GM21390 (cell line): ENCODE measurements at regions not wholly inside any gene's neighbourhood (a gene's known extent, or its start where the extent isn't known, plus 50 kb on each side); places are given as distances from the start of the nearest gene placed in this dataset.
A peak's percentile ranks its signal among the peaks of the same experiment; 100 is the strongest.

ENCODE experiments used
- ATAC-seq: cut with Tn5 transposase; IDR thresholded peaks from one replicate; pipeline ENCODE4 v1.9.1; 2021; ENCODE audit not compliant: unreplicated experiment

DNA sequence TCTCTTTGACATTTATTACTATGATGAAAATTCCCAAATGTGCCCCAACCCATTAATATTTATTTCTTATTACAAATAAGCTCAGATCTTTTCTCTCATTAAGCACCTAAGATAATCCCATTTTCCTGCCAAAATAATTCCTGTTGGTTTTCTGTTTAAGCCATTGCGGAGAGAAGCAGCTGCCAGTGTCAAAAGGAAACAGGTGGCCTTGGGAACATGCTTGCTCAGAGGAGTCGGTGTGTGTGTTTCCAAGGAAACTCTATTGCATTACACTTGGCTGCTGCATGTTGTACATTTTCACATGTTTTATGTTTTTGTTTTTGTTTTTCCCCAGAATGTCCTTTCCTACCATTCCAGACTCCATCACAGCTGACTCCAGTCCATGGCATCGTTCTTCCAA is 56.4 kb downstream of the CD24 start:
- ATAC-seq = no peak

DNA sequence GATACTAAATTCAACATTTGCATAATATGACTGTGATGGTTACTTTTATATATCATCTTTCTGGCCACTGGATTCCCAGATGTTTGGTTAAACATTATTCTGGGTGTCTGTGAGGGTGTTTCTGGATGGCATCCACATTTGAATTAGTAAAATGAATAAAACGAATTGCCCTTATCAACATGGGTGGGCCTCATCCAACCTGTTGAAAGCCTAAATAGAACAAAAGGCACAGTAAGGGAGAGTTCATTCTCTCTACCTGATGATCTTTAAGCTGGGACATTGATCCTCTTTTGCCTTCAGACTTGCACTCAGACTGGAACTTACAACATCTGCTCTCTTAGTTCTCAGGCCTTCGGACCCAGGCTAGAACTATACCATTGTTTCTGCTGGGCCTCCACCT is 57.6 kb downstream of the CD24 start:
- no peak for ATAC-seq

DNA sequence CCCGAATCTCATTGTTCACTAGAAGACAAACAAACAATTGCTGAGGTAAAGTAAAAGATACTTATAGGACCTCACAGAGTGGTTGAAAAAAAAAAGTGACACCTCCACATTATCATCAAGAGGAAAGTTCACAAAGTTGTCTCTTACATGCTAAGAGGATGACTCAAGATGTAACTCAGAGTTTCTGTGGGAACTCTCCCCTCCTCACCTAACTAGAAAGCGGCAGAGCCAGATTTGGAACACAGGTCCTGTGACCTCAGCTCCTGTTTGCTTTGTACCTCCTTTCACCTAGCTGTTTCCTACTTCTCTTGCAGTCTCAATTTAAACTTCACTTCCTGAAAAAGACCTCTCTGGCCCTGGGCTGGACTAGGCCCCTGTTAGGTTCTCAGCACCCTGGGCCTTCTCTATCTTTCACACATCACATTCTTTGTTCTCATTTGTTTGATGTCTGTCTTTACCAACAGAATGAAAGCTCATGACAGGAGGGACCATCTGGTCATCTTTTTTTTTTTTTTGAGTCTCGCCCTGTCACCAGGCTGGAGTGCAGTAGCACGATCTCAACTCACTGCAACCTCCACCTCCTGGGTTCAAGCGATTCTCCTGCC is 60.8 kb downstream of the CD24 start:
- ATAC-seq = peak; percentile 76

DNA sequence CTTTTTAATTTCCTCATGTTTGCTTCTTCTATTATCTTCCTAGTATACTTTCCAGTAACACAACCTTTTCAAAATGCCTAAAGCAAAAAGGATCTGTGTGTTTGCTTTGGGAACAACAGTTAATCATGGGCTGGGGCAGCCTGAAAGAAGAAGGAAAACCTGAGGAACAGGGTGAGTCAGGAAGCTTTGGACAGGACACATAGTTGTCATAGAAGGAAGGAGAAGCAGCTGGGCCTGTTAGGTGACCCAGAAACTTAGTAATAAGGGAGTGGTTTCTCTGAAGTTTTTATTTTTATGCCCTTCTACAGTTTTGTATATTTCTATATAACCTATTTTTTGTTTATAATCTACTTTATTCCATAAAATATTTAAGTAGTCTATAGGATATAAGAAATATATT is 61.4 kb downstream of the CD24 start:
- no peak for ATAC-seq

DNA sequence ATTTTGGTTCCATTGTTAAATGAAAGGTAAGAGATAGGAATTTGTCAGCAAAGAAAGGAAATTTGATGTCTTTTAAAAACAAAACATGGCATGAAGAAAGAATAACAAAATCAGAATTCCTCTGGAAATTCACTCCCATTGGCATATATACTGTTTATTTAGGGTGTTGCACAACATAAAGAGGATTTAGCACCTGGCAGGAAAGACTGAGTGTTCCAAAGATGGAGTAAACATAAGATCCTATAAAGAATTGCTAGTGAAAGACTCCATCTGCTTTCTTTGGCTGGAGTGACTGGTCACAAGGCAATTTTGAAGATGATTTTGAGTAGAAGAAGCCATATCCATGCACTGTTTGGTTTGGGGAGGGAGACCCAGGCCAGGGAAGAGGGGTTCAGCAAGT is 62.4 kb downstream of the CD24 start:
- ATAC-seq = no peak

DNA sequence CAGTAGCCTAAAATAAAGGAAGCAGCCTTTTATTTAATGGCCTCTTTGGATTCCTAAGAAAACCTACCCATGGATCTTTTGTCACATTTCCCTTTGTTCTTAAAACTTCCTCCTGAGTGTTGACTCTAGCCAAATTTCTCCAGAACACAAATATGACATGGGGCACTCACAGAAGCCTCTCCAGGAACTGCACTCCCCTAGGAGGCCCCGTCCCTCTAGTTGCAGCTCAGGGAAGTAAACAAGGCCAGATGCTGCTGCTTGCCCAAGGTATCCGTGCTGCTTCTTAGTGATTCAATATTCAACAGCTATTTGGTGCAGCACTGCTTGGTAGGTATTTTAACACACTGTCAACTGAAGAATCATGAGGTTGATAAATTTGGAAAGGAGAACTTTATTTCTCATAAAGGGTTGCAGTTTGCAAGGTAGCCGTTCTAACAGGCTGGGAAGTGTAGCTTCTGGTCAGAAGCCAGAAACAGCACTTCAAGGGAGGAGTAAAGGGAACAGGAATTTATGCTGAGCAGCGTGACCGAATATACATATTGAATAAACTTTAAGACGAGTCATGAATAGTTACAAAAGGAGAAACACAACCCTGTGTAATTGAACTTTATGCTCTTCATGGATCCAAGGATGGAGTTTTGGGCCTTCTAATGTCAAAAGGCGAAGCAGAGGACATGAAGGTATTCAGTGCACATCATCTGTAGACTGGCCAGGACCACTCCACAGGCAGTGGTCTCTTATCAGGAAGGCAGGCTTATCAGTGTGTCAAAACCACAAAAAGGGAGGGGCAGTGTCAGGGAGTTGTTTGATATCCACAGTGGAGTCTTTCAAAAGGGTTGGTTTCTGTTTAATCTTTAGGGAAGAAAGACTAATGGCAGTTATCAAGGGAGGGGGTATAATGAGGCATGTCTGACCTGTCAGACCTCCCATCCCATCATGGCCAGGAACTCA is 63.3 kb downstream of the CD24 start:
- ATAC-seq = no peak

DNA sequence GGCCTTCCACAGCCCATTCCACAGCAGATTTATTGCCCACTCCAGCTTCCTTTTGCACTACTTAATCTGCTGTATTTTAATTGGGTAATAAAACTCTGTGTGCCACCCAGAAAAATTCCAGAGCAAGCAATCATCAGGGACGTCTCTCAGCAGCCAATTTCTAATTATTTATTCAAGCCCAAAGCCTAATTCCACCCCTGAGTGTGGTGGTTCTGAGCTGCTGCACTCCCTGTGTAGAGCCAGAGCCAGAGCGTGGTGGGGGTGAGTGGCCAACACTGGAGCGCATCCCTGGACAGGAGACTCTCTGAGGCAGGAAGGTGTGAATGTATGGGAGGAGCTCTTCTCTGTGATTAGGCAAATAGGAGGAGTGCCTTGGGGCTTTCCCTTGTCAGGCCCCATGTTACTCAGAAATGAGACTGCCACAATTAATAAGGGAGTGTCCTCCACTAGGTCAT is 66.1 kb downstream of the CD24 start:
- no peak for ATAC-seq

DNA sequence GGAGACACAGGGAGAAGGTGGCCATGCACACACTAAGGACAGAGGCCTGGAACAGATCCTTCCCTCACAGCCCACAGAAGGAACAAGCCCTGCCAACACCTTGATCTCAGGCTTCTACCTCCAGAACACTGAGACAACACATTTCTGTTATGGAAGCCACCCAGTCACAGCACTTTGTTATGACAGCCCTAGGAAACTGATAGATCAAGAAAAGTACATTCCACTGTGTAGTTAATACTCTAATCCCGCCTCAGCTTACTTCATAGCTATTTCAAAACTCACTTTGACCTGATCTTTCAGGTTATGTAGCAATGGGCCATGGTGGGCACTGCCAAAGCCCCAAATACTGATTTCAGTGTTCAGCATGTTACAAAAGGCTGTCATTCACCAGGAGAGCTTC is 66.8 kb downstream of the CD24 start:
- ATAC-seq = no peak

DNA sequence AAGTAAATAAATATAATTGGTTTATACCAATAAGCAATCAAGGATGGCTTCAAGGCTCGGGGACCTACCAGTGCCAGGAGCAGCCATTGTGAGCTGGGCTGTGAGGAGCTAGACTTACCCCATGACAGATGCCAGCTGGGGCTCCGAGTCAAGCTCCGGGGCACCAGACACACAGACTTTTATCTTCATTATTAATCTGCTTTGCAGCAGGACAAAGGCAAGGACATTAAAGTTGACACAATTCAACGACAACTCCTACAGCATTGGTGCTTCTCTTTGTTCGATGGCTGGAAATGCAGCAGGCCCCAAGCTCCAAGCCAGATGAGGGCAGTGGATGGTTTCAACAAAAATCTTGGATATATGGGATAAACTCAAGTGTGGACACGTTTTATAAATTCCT is 68.3 kb downstream of the CD24 start:
- ATAC-seq = no peak

DNA sequence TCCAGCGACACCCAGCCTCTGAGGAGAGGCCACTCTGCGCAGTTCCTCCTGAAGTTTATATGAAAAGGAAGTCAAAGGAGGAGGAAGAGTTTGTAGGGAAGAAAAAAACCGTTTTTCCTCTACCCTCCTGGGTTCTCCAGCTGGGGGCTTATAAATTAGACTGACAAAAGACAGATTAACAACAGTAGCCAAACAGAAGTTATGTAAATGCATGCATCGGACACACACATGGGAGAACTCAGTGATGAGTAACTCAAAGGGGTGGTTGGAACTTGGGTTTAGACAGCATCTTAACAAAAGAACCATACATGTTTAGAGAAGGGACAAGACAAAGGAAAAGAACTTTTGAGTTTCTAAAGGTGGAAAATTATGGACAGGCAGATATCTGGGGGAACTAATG is 71.2 kb downstream of the CD24 start:
- no peak for ATAC-seq

DNA sequence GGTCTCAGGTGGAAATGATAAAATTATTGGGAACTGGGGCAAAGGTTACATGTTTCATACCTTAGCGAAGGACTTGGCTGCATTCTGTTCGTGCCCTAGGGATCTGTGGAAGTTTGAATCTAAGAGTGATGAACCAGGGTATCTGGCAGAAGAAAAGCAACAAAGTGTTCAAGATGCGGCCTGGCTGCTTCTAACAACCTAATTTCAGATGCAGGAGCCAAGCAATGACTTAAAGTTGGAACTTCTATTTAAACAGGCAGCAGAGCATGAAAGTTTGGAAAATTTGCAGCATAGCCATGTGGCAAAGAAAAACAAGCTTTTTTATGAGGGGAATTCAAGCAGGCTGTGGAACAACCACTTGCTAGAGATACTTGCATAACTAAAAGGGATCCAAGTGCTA is 73.5 kb downstream of the CD24 start:
- ATAC-seq = no peak

DNA sequence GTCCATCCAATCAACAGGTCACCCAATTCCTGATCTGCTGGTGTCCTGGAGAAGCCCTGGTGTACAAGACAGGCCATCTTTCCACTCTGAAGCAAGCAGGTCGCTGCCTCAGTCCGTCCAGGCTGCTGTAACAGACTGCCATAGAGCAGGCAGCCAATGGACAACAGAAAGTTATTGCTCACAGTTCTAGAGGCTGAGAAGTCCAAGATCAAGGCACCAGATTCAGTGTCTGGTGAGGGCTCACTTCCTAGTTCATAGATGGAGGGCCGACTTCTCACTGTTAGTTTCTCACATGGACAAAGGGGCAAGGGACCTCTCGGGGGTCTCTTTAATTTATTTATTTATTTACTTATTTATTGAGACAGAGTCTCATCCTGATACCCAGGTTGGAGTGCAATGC is 74.8 kb downstream of the CD24 start:
- no peak for ATAC-seq

DNA sequence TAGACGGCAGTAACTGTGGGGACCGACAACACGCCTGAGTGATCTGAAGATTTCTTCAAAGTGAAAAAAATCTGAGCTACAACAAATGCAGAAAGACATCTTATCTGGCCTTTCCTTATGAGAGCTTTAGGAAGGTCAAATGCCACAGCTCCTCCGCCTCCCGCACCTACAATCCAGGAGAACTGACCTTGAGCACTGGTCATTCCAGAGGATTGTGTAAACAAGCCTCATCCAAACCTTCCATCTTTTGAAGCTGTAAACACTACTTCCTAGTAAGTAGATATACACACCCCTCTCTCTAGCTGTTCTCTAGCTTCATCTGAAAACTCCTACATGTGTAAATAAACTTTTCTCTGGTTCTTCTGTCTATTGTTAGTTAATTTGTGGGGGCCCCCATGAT is 76.9 kb downstream of the CD24 start:
- ATAC-seq = no peak

DNA sequence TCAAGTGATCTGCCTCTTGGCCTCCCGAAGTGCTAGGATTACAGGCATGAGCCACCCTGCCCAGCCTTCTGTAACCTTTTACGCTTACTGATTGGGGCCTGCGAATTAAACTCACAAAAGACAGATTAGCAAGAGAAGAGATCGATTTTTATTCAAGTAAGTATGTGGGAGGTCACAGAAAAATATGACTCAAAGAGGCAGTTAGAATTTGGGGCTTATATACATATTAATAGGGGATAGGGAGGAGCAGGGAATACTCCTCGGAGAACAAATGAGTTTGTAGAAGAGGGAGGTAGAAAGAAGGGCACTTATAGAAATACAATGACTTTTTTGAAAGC is 78.9 kb downstream of the CD24 start:
- no peak for ATAC-seq

DNA sequence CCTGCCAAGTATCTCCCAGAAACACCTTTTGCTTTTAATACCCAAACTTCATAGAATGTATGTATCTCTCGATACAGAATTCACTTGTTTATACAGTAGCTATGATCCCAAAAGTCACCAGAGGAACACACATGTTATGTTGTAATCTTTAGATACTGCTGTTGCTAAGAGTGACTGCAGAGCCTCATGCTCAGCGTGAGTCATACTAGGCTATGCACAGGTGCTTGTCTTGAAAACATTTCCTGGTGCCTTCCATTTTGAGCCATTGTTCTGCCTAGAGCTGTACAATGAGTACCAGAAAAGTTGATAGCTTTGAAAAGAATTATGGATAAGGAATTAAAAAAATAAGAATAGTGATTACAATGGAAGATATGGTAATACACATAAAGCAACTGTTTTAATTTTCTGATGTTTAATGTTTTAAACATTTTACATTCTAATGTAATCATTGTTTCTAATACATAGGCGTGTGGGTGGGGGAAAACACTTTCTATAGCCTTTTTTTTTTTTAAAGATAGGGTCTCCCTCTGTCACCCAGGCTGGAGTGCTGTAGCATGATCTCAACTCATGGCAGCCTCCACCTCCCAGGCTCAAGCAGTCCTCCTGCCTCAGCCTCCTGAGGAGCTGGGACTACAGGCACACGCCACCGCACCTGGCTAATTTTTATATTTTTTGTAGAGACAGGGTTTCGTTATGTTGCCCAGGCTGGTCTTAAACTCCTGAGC is 79.4 kb downstream of the CD24 start:
- ATAC-seq = no peak

DNA sequence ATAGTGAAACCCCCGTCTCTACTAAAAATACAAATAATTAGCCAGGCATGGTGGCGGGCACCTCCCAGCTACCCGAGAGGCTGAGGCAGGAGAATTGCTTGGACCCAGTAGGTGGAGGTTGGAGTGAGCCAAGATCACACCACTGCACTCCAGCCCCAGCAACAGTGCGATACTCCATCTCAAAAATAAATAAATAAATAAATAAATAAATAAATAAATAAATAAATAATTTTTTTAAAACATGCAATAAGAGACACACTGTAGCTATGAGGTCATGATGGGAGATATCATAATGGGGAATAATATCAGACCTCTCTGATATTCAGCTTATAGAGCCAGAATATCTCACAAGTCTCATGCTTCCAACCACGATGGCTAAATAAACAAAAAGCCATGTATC is 82.3 kb downstream of the CD24 start:
- no peak for ATAC-seq

DNA sequence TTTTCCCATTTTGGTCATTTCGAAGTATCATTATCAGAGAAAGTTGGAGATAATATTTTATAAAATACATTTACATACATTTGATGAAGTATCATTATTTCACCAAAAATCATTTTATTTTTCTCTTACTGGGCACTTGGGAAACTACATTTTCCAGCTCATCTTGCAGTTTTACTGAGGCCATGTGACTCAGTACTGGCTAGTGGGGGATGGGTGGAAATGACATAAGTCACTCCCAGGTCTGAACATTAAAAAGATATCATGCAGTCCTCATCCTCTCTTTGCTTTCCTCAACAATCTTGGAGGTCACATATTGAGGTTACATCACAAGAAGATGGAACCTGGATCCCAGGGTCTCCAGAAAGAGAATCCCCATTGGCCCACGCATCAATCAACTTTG is 84.1 kb downstream of the CD24 start:
- no peak for ATAC-seq

DNA sequence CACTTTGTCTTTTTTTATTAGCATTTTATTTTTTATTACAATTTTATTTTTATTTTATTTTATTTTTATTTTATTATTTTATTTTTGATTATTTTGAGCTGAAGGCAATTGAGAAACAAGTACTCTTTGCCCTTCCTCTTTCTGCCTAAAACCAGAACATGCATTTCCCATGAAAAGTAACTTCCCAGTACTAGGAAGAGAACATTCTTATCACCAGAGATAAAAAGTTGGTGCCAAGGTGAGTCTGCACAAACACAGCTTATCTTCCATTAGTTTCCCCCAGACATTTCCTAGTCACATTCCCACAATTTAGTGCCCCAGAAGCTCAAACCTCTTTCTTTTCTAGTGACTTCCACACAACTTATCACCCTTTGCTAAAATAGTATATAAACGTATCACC is 84.8 kb downstream of the CD24 start:
- no peak for ATAC-seq

DNA sequence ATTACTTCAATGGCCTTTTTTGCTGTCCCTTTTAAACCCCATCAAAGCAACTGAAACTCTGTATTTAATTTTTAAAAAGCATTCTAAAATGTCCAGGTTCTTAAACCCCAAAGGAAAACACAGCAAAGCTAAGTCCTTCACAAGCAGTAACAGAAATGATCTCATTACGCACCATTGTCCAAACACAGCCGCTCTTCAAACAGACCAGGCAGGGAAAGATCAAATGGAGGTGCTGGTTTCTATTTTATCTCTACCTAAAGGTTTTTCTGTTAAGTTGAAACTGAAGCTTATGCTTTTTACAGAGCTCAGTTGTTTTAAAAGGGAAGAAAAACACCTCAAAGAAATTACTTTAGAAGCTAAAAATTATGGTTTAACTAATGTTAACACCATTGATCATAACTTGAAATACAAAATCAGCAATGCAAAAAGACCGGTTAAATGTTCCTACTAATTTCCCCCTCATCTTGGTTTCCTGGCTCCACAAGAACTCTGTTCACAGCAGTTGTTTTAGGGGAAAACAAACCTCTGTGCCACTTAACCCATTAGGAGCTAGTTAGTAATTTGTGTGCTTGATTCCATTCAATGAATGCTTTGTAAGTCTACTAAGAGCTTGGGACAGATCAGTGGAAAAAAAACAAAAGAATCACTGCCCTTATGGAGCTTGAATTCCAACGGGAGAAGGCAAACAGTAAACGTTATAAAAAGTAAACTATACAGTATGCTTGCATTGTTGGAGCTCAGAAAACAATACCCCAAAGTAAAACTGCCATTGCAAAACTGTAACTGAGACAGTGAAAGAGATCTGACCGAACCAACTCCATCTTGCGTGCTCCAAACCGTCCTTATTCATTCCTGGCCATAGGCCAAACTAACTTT is 87.4 kb downstream of the CD24 start:
- no peak for ATAC-seq

DNA sequence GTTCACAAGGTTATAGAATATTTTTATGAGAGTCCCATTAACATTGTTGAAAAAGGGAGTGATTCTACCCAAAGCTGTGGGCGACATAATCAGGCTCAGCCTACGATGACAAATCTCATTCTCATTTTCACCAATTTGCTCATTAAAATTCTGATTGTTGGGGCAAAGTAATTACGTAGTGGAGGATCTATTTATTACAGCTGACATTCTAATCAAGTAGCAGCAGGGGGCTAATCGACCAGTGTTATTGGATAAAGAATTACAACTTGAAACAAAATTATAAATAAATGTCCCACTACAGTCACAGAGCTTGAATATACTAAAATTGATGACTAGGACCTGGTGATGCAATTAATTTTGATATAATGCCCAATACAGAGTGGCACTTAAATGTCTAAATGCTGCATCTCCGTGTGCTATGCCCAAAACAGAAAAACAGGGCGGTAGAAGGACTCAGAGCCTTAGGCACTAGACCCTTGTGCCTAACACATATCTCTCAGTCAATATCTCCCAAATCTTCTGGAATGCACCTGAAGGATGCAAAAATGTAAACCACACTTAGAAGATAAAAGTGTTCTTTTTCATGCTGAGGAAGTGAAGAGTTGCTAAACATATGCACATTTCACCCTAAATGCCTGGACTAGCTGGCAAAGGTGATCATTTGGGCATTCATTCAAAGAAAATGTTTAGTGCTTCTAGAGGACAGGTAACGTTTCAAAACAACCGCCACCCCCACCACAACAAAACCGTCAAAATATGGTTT is 88.3 kb downstream of the CD24 start:
- no peak for ATAC-seq
